Subcutaneous abdominal adipose tissue (tissue), 5 donors: ENCODE measurements at regions not wholly inside any gene's neighbourhood (a gene's known extent, or its start where the extent isn't known, plus 50 kb on each side); places are given as distances from the start of the nearest gene placed in this dataset.

Source experiments
- H3K27ac ChIP-seq: one replicate; pipeline ENCODE4 v1.7.0; 2013; ENCODE audit warnings: low read depth, mild to moderate bottlenecking, inconsistent platforms, low read length, moderate library complexity
- H3K27me3 ChIP-seq, 5 donors: one replicate each; pipeline ENCODE4 v1.7.0; 2013; ENCODE audit warnings: low read length in 5 of 5, inconsistent platforms in 1 of 5; ENCODE audit not compliant: control insufficient read depth in 5 of 5, insufficient read depth in 4 of 5
- H3K36me3 ChIP-seq, 5 donors: one replicate each; pipeline ENCODE4 v1.7.0; 2013; ENCODE audit warnings: low read length in 5 of 5; ENCODE audit not compliant: control insufficient read depth in 5 of 5, insufficient read depth in 5 of 5
- H3K4me1 ChIP-seq, 5 donors: one replicate each; pipeline ENCODE4 v1.7.0; 2013; ENCODE audit warnings: low read length in 5 of 5, mild to moderate bottlenecking in 3 of 5, moderate library complexity in 1 of 5; ENCODE audit not compliant: control insufficient read depth in 5 of 5, insufficient read depth in 5 of 5
- H3K4me3 ChIP-seq, 5 donors: one replicate each; pipeline ENCODE4 v1.7.0; 2013; ENCODE audit warnings: low read length in 5 of 5, low read depth in 1 of 5
- H3K9ac ChIP-seq, 5 donors: one replicate each; pipeline ENCODE4 v1.7.0; 2013; ENCODE audit warnings: low read length in 5 of 5, mild to moderate bottlenecking in 4 of 5, moderate library complexity in 3 of 5
- H3K9me3 ChIP-seq, 5 donors: one replicate each; pipeline ENCODE4 v1.7.0; 2013; ENCODE audit warnings: low read length in 5 of 5; ENCODE audit not compliant: control insufficient read depth in 5 of 5
- donor health status: healthy.
- donor health status: healthy.
- donor health status: healthy.
- donor health status: healthy.
- donor health status: healthy.

GRCh38 chr5:87850843-87851242 is 417.8 kb downstream of the TMEM161B start:
- no peaks in the 10 kb centered on the region for H3K36me3 ChIP-seq

DNA sequence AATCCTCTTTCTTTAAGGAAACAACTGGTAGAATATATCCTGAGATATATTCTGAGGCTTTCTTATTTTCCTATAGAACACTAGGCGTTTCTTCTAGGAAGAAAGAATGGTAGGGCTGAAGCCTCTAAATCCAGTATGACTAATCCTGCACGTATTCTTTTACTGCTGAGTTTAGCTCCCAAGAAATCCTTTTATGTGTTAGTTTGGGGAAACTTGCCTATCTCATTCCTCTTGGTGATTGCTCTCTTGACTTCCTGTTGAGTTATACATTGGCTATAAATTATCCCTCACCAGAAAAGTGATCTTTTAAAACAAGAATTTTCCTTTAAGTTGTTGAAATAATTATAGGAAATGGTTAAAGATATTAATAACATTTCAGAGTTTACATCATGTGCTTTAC is 422.9 kb downstream of the TMEM161B start:
- Histone ChIP-seq H3K4me3 (no peak overlapping the region), H3K4me1 (no peaks in the 10 kb centered on the region), H3K36me3 (no peaks in the 10 kb centered on the region), H3K9ac (no peak overlapping the region), H3K9me3 (peaks cover 0 to 6% (median under 1%) of the 10 kb centered on the region in 5 donors), H3K27ac (no peak overlapping the region), H3K27me3 (peaks cover 0 to 5% (median 0%) of the 10 kb centered on the region in 5 donors)

More at GRCh38 chr5:87850843-87851242, 417.8 kb downstream of the TMEM161B start:
- Histone ChIP-seq H3K27ac (no peak overlapping the region), H3K9ac (no peak overlapping the region), H3K4me3 (no peak overlapping the region), H3K27me3 (peaks cover 0 to 4% (median 0%) of the 10 kb centered on the region in 5 donors), H3K4me1 (no peaks in the 10 kb centered on the region), H3K9me3 (no peaks in the 10 kb centered on the region)

GRCh38 chr5:87844866-87845265 is 423.8 kb downstream of the TMEM161B start:
- Histone ChIP-seq H3K4me1 (no peaks in the 10 kb centered on the region), H3K27me3 (peaks cover 0 to 2% (median 0%) of the 10 kb centered on the region in 5 donors), H3K27ac (no peak overlapping the region), H3K4me3 (no peak overlapping the region), H3K9me3 (peaks cover 0 to 9% (median 6%) of the 10 kb centered on the region in 5 donors), H3K9ac (no peak overlapping the region), H3K36me3 (no peaks in the 10 kb centered on the region)

GRCh38 chr5:87844449-87844848 is 424.2 kb downstream of the TMEM161B start:
- Histone ChIP-seq H3K4me3 (no peak overlapping the region), H3K36me3 (no peaks in the 10 kb centered on the region), H3K27ac (no peak overlapping the region), H3K4me1 (no peaks in the 10 kb centered on the region), H3K9ac (no peak overlapping the region), H3K9me3 (peaks cover 0 to 9% (median 8%) of the 10 kb centered on the region in 5 donors), H3K27me3 (peaks cover 0 to 2% (median 0%) of the 10 kb centered on the region in 5 donors)

DNA sequence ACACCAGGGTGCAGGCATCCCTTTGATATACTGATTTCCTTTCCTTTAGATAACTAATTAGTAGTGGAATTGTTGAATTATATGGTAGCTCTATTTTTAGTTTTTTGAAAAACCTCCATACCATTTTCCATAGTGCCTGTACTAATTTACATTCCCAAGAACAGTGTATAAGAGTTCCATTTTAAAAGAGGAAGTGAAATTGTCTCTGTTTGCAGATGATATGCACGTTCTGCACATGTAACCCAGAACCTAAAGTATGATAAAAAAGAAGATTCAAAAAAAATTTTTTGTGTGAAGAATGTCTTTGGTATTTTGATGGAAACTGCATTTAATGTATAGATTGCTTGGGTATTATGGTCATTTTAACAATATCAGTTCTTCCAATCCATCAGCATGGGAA is 424.0 kb upstream of the CCNH start:
- peaks cover 3 to 20% (median 12%) of the 10 kb centered on the region in 5 donors for H3K9me3 ChIP-seq
- H3K36me3 ChIP-seq, result no peaks in the 10 kb centered on the region
- no peak overlapping the region for H3K9ac ChIP-seq
- no peak overlapping the region for H3K4me3 ChIP-seq
- H3K27ac ChIP-seq, result no peak overlapping the region
- H3K4me1 ChIP-seq, result no peaks in the 10 kb centered on the region
- H3K27me3 ChIP-seq, result no peaks in the 10 kb centered on the region

- H3K36me3 ChIP-seq, result no peaks in the 10 kb centered on the region
- H3K9ac ChIP-seq, result no peak overlapping the region
- no peaks in the 10 kb centered on the region for H3K27me3 ChIP-seq
- no peak overlapping the region for H3K4me3 ChIP-seq
- H3K9me3 ChIP-seq, result peaks cover 0 to 18% (median 10%) of the 10 kb centered on the region in 5 donors
- no peaks in the 10 kb centered on the region for H3K4me1 ChIP-seq
- H3K27ac ChIP-seq, result no peak overlapping the region
Observed at GRCh38 chr5:87831499-87831898, 418.8 kb upstream of the CCNH start.

DNA sequence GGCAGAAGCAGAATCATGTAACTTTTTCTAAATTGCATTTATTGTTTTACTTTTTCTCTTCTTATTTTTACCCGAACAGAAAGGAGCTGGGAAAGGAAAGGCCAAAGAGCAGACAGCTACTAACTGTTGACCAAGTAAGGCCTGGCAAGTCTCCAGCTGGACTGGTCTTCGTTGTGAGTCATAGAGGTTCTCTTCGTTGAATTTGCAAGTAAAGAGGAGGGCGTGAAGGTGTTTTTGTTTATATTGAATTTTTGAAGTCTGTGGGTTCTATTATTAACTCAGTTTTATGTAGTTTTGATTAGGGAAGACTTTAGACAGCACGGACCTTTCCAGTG is 416.5 kb upstream of the CCNH start:
- no peak overlapping the region for H3K4me3 ChIP-seq
- H3K4me1 ChIP-seq, result no peaks in the 10 kb centered on the region
- H3K36me3 ChIP-seq, result no peaks in the 10 kb centered on the region
- no peaks in the 10 kb centered on the region for H3K27me3 ChIP-seq
- H3K9me3 ChIP-seq, result peaks cover 0 to 18% (median 10%) of the 10 kb centered on the region in 5 donors
- no peak overlapping the region for H3K27ac ChIP-seq
- H3K9ac ChIP-seq, result no peak overlapping the region

DNA sequence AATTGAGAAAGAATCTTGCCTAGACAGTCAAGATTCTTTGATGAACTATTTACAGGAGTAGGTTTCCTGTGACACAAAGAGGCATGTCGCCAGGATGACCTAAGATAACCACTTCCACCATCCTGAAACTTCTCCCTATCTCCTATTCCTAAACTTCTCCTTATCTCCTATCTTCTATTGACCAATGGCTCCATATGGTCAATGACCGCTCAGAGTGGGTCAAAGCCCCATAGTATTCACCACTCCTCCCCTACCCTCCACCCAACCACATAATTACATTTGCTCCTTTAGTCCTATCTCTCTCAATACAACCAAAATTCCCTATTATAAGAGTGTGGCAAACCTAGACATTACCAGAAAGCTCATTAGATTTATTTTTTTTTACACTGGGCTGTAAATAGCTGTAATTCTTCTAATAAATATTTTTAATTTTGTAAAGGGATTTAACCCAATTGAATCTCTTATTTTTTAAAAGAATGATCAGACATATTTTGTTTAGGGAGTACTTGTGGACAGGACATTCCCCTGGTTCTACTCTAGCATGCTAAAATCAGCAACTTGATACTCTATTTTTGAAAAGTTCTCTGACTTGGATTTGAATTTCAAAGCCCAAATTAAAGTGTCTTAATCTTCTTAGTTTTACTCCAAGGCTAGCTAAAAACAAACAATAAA is 416.0 kb upstream of the CCNH start:
- H3K4me3 ChIP-seq, result no peak overlapping the region
- no peaks in the 10 kb centered on the region for H3K4me1 ChIP-seq
- H3K9me3 ChIP-seq, result peaks cover 0 to 18% (median 10%) of the 10 kb centered on the region in 5 donors
- H3K27ac ChIP-seq, result no peak overlapping the region
- H3K36me3 ChIP-seq, result no peaks in the 10 kb centered on the region
- no peak overlapping the region for H3K9ac ChIP-seq
- H3K27me3 ChIP-seq, result no peaks in the 10 kb centered on the region

DNA sequence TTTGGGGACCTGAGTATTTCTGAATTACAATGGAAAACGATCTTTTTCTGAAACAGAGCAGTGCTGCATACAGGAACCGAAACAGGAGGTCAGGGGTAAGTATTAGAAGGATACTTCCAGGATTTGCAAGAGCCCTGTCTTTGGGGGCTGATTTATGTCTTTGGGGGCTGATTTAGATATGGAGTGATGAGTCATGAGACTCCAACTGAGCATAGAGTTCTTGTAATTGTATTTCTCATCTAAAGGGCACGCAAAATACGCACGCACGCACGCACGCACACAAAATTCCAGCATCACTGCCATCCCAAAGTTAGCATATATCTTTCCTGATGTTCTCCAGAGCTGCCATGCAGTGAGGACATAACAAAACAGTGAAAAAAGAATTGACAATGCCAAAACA is 414.8 kb upstream of the CCNH start:
- no peaks in the 10 kb centered on the region for H3K4me1 ChIP-seq
- no peak overlapping the region for H3K9ac ChIP-seq
- H3K27me3 ChIP-seq, result no peaks in the 10 kb centered on the region
- no peak overlapping the region for H3K27ac ChIP-seq
- no peaks in the 10 kb centered on the region for H3K36me3 ChIP-seq
- H3K9me3 ChIP-seq, result peaks cover 0 to 13% (median 7%) of the 10 kb centered on the region in 5 donors
- no peak overlapping the region for H3K4me3 ChIP-seq

DNA sequence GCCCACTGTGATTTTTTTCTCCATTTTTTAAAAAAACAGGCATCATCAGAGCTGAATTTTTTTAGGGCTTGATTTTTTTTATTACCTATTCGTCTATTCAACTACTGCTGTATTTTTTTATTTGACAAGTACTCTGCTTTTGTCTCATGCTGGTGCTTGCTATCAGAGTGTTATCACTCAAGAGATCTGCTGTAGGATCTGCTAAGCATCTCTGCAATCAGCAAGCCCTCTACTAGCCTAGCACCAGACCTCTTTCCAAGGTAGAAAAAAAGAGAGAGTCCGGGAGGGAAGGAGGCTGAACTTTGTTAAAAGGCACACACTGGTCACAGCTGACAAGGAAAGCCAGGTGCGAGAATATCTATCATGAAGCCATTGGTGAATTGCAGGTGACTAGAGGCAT is 413.8 kb upstream of the CCNH start:
- Histone ChIP-seq H3K9me3 (peaks cover 0 to 6% (median 3%) of the 10 kb centered on the region in 5 donors), H3K27ac (no peak overlapping the region), H3K4me1 (no peaks in the 10 kb centered on the region), H3K36me3 (no peaks in the 10 kb centered on the region), H3K9ac (no peak overlapping the region), H3K27me3 (no peaks in the 10 kb centered on the region), H3K4me3 (no peak overlapping the region)
